Fibroblast of skin of scalp (primary cell): ENCODE measurements at regions not wholly inside any gene's neighbourhood (a gene's known extent, or its start where the extent isn't known, plus 50 kb on each side); places are given as distances from the start of the nearest gene placed in this dataset.

ENCODE experiments used
- DNase-seq: peaks from one replicate; pipeline ENCODE4 v3.0.0-alpha.2; 2013

GRCh38 chr1:34331020-34331926, 154.6 kb downstream of the C1orf94 start:
- DNase-seq = no peak

GRCh38 chr1:34332996-34333395, 156.3 kb downstream of the C1orf94 start:
- no peak for DNase-seq

GRCh38 chr1:34338871-34339270, 162.2 kb downstream of the C1orf94 start:
- no peak for DNase-seq

DNA sequence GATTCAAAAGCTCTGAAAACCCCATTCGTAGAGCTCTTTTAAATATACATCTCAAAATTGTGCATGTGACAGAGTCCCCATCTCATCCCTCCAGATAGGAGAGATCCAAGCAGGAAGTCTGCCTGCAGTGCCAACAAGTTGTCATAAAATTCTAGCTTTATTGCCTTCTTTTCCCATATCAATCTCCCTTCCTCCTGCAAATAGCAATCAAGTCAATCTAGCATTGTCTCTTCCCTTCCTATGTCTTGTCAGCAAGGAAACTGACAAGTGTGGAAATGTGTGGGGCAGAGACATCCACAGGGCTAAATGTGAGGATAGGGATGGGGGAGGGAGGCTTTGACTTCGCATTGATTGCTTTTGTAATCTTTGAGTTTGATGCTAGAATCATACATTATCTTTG, 165.2 kb downstream of the C1orf94 start:
- no peak for DNase-seq

- DNase-seq = no peak
These were observed 165.6 kb downstream of the C1orf94 start for GRCh38 chr1:34342334-34342733.

DNA sequence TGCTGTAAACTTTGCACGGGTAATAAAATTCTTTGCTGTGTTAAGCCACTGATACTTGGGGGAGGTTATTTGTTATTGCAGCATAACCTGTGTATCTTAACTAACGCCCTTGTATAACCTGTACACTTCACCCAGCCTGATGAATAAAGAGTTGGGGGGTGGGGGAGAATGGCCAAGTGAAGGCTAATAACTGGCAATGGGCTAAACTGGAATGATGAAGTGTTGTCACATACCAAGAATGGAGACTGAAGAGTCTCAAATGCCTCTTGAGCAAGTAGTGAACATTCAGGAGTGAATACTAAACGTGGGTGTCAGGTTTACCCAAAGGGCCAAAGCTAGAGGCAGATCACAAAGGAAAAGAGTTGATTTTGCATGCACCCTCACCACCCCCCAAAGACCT, 169.4 kb downstream of the C1orf94 start:
- no peak for DNase-seq

- no peak for DNase-seq
These were observed 176.7 kb downstream of the C1orf94 start for GRCh38 chr1:34353409-34353808.

GRCh38 chr1:34354367-34354766, 177.7 kb downstream of the C1orf94 start:
- no peak for DNase-seq

- DNase-seq = no peak
These were observed 180.1 kb downstream of the C1orf94 start for GRCh38 chr1:34356853-34357252.

GRCh38 chr1:34358636-34359035, 181.9 kb downstream of the C1orf94 start:
- DNase-seq = peak; percentile 34

GRCh38 chr1:34359411-34359810, 182.7 kb downstream of the C1orf94 start:
- no peak for DNase-seq

- no peak for DNase-seq
These were observed 183.9 kb downstream of the C1orf94 start for GRCh38 chr1:34360574-34360973.

DNA sequence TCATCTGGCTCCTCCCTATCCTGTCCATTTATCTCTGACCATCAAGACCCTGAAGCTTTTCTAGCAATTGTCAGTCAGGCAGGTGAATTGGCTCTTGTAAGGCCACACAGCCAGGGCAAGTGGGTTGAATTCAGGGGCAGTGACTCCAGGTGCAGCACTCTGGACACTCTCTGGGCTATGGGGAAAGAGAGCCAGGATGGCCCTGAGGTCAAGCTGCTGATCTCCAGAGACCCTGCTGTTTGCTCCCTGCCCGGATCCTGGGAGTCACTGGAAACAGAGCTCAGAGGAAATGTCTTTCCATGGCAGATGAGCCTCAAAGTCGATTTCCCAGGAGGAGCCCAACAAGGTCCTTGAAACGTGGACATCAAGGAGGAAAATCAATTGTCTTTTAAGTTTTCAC, 184.4 kb downstream of the C1orf94 start:
- no peak for DNase-seq

- DNase-seq = no peak
These were observed 185.2 kb downstream of the C1orf94 start for GRCh38 chr1:34361781-34362357.

DNA sequence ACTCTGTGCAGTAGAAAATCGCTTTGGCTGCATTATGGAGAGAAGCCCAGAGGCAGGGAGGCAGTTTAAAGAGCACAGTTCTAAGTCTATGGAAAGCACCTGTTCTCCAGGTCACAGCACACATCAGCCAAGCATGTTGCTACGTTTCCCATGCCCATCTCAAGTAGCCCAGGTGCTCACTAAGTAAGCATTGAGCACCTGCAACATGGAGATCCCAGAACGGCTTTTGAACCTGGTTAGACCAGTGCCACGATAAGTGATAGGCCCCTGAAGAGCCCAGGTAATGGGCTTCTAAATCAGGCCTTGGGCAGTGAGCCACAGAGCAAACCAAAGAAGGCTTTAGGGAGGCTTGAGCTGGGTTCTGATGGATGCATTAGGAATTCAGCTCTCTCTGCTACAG, 186.2 kb downstream of the C1orf94 start:
- DNase-seq = no peak

DNA sequence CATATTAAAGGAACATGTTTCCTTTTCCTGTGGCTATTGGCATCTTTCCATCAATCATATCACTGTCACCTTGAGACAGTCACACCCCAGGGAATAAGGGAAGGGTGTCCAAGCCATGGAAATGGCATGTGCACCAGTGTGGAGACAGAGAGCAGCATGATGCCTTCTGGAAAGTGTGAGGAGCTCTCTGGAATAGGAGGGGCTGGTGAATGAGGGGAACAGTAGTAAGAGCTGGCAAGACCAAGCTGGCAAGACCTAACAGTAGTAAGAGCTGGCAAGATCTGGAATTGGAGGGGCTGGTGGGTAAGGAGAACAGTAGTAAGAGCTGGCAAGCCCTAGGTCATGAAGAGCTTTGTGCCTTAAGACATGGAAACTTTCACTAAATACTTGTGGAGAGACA, 186.7 kb downstream of the C1orf94 start:
- no peak for DNase-seq

DNA sequence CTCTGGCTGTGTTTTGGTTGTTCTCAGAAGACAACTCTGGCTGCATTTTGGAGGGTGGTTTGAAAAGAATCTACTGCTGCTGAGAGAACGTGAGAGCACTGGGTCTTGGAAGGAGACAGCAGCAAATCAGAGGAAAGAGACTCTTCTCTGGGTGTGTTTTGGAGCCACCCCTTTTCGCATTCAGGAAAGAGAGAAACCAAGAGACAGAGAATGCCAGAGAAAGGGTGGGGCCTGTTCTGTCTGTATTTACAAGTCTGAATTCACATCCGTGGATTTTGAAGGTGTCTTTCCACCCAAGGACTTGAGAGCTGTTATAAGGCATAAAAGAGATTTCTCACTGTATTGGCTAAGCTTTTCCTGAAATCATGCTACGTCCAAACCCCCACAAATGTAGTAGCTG, 187.2 kb downstream of the C1orf94 start:
- DNase-seq = no peak

DNA sequence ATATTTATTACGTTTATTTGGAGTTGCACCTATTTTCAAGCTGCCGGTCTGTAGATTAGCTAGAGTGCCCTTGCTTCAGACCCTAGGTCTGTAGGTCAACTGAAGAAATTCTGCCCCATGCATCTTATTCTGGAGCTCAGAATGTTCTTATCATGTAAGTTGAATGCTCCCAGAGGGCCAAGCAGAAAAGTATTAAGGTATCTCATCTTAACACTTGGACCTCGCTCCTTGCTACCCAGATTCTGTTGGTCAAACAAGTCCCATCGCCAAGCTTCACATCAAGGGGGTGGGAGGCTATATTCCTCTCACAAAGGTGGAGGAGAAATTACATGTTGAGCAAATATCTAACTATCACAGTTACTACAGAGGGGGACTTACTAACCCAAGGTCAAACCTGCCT, 187.7 kb downstream of the C1orf94 start:
- no peak for DNase-seq

DNA sequence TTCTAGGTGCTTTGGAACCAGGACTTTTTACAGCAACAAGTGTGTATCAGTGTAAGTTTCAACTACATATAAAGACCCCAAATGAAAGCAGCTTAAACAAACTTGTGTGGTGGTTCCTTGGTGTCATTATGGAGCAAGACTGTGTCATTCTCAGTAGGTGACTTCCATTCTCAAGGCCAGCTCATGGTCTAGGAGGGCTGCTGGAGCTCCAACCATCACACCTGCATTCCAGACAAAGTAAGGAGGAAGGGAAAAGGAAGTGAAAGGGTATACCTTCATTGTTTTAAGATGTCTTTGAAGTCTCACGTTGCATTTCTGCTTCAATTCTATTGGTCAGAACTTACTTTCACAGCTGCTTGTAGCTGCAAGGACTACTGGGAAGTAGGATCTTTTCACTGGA, 188.6 kb downstream of the C1orf94 start:
- no peak for DNase-seq

GRCh38 chr1:34366875-34367624, 190.3 kb downstream of the C1orf94 start:
- DNase-seq = no peak

GRCh38 chr1:34367954-34368353, 191.2 kb downstream of the C1orf94 start:
- no peak for DNase-seq

- no peak for DNase-seq
These were observed 193.2 kb downstream of the C1orf94 start for GRCh38 chr1:34369701-34370455.

DNA sequence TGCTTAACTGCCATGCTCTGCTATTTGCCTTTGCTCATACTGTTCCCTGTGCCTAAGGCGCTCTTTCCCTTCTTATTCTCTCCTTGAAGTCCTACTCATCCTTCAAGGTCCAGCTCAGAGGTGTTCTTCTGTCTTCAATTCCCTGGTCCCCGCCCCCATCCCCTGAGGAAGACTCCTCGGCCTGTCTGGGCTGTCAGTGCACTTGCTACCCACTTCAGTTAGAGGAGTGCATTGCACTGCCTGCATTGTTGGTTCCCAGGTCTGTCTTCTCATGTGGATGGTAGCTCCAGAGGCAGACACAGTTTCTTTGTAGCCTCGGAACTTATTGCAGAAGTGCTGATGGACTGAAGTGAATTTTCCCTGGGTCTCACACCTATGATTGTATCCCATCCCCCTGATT, 194.0 kb downstream of the C1orf94 start:
- DNase-seq = no peak
